ENCODE measurements at regions not wholly inside any gene's neighbourhood (a gene's known extent, or its start where the extent isn't known, plus 50 kb on each side); places are given as distances from the start of the nearest gene placed in this dataset.

GRCh38 chr4:181604546-181604945, 638.7 kb upstream of the TENM3 start:
- H3K9me3 Mint-ChIP-seq = peaks cover 2 to 10% (median 5%) of the 10 kb centered on the region in 7 donors
- ATAC-seq (ENCODE audit: low read depth in 2 of 2) (no peak), DNase-seq (no peak)
- peaks cover 0 to 3% of the 10 kb centered on the region in 2 experiments for H3K9me3 ChIP-seq (ENCODE audit: control insufficient read depth in 2 of 2, low read length in 2 of 2)
- H3K4me1 Mint-ChIP-seq = no peaks in the 10 kb centered on the region
- no peaks in the 10 kb centered on the region for H3K36me3 ChIP-seq (ENCODE audit: control insufficient read depth, insufficient read depth, low read length)
- no peak overlapping the region for H3K4me3 ChIP-seq (ENCODE audit: low read depth, low read length)
- H3K36me3 Mint-ChIP-seq = no peaks in the 10 kb centered on the region
- no peak overlapping the region for H3K4me3 Mint-ChIP-seq
- no peaks in the 10 kb centered on the region for H3K27me3 ChIP-seq (ENCODE audit: control insufficient read depth, insufficient read depth, low read length)
- no peak overlapping the region for H3K27ac ChIP-seq (ENCODE audit: insufficient read depth, low read length, poor library complexity, severe bottlenecking)
- H3K27ac Mint-ChIP-seq = no peak overlapping the region
- H3K4me1 ChIP-seq (ENCODE audit: control insufficient read depth, insufficient read depth, low read length, poor library complexity, severe bottlenecking) = no peaks in the 10 kb centered on the region
- H3K27me3 Mint-ChIP-seq = no peaks in the 10 kb centered on the region

GRCh38 chr4:181606300-181606699, 636.9 kb upstream of the TENM3 start:
- ATAC-seq (ENCODE audit: low read depth in 2 of 2) = no peak
- Mint-ChIP-seq H3K9me3 (peaks cover 2 to 6% (median 5%) of the 10 kb centered on the region in 7 donors), H3K4me1 (no peaks in the 10 kb centered on the region), H3K27ac (no peak overlapping the region), H3K36me3 (no peaks in the 10 kb centered on the region), H3K4me3 (no peak overlapping the region), H3K27me3 (no peaks in the 10 kb centered on the region)
- Histone ChIP-seq H3K36me3 (ENCODE audit: control insufficient read depth, insufficient read depth, low read length) (no peaks in the 10 kb centered on the region), H3K9me3 (ENCODE audit: control insufficient read depth in 2 of 2, low read length in 2 of 2) (peaks cover 0 to 3% of the 10 kb centered on the region in 2 experiments), H3K27me3 (ENCODE audit: control insufficient read depth, insufficient read depth, low read length) (no peaks in the 10 kb centered on the region), H3K27ac (ENCODE audit: insufficient read depth, low read length, poor library complexity, severe bottlenecking) (no peak overlapping the region), H3K4me1 (ENCODE audit: control insufficient read depth, insufficient read depth, low read length, poor library complexity, severe bottlenecking) (no peaks in the 10 kb centered on the region), H3K4me3 (ENCODE audit: low read depth, low read length) (no peak overlapping the region)
- no peak for DNase-seq

GRCh38 chr4:181608181-181608580, 635.0 kb upstream of the TENM3 start:
- H3K36me3 ChIP-seq (ENCODE audit: control insufficient read depth, insufficient read depth, low read length) = no peaks in the 10 kb centered on the region
- Mint-ChIP-seq H3K4me3 (no peak overlapping the region), H3K9me3 (peaks cover 1 to 10% (median 5%) of the 10 kb centered on the region in 7 donors), H3K27ac (no peak overlapping the region), H3K4me1 (no peaks in the 10 kb centered on the region), H3K36me3 (no peaks in the 10 kb centered on the region), H3K27me3 (no peaks in the 10 kb centered on the region)
- no peaks in the 10 kb centered on the region for H3K9me3 ChIP-seq (ENCODE audit: control insufficient read depth in 2 of 2, low read length in 2 of 2)
- no peak overlapping the region for H3K27ac ChIP-seq (ENCODE audit: insufficient read depth, low read length, poor library complexity, severe bottlenecking)
- ATAC-seq (ENCODE audit: low read depth in 2 of 2) (no peak), DNase-seq (no peak)
- H3K4me3 ChIP-seq (ENCODE audit: low read depth, low read length) = no peak overlapping the region
- H3K27me3 ChIP-seq (ENCODE audit: control insufficient read depth, insufficient read depth, low read length) = no peaks in the 10 kb centered on the region
- H3K4me1 ChIP-seq (ENCODE audit: control insufficient read depth, insufficient read depth, low read length, poor library complexity, severe bottlenecking) = no peaks in the 10 kb centered on the region

GRCh38 chr4:181611033-181611711, 632.0 kb upstream of the TENM3 start:
- Mint-ChIP-seq H3K4me3 (no peak overlapping the region), H3K9me3 (peaks cover 1 to 8% (median 4%) of the 10 kb centered on the region in 7 donors), H3K27me3 (no peaks in the 10 kb centered on the region), H3K27ac (no peak overlapping the region), H3K4me1 (no peaks in the 10 kb centered on the region), H3K36me3 (no peaks in the 10 kb centered on the region)
- no peak overlapping the region for H3K4me3 ChIP-seq (ENCODE audit: low read depth, low read length)
- H3K4me1 ChIP-seq (ENCODE audit: control insufficient read depth, insufficient read depth, low read length, poor library complexity, severe bottlenecking) = no peaks in the 10 kb centered on the region
- no peaks in the 10 kb centered on the region for H3K9me3 ChIP-seq (ENCODE audit: control insufficient read depth in 2 of 2, low read length in 2 of 2)
- H3K27me3 ChIP-seq (ENCODE audit: control insufficient read depth, insufficient read depth, low read length) = no peaks in the 10 kb centered on the region
- no peak for DNase-seq
- no peaks in the 10 kb centered on the region for H3K36me3 ChIP-seq (ENCODE audit: control insufficient read depth, insufficient read depth, low read length)
- ATAC-seq (ENCODE audit: low read depth in 2 of 2) = no peak
- no peak overlapping the region for H3K27ac ChIP-seq (ENCODE audit: insufficient read depth, low read length, poor library complexity, severe bottlenecking)

DNA sequence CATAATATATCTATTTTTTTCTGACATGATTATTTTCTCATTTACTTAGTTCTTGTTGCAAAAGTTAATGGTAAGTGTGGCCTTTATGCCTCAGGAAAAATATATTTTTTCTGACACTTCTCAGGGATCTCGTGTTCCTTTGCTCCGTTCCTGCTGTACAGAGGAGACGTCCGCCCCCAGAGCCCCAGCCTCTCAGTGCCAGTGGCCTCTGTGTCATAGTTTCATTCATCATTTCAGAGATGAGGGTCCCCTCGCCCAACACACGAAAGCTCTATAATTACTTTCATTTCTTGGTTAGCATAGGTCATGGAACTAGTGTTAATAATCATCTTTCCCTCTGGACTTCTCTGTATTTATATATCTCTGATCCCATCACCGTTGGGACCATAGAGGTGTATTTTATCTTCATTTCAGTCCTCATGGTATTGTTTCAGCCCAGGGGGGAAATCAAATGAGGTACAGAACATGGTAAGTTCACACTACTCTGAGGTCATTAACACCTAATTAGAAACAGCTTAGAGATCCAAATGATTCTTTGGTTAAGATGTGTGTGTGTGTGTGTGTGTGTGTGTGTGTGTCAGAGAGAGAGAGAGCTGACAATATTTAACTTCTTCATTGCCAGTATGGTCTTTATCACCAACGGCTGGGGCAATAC, 631.1 kb upstream of the TENM3 start:
- Histone ChIP-seq H3K4me3 (ENCODE audit: low read depth, low read length) (no peak overlapping the region), H3K27me3 (ENCODE audit: control insufficient read depth, insufficient read depth, low read length) (no peaks in the 10 kb centered on the region), H3K36me3 (ENCODE audit: control insufficient read depth, insufficient read depth, low read length) (no peaks in the 10 kb centered on the region), H3K4me1 (ENCODE audit: control insufficient read depth, insufficient read depth, low read length, poor library complexity, severe bottlenecking) (no peaks in the 10 kb centered on the region), H3K9me3 (ENCODE audit: control insufficient read depth in 2 of 2, low read length in 2 of 2) (no peaks in the 10 kb centered on the region), H3K27ac (ENCODE audit: insufficient read depth, low read length, poor library complexity, severe bottlenecking) (no peak overlapping the region)
- no peaks in the 10 kb centered on the region for H3K36me3 Mint-ChIP-seq
- H3K9me3 Mint-ChIP-seq = peaks cover 0 to 7% (median 3%) of the 10 kb centered on the region in 7 donors
- no peak for ATAC-seq (ENCODE audit: low read depth in 2 of 2)
- no peak overlapping the region for H3K4me3 Mint-ChIP-seq
- DNase-seq = no peak
- H3K27ac Mint-ChIP-seq = no peak overlapping the region
- no peaks in the 10 kb centered on the region for H3K4me1 Mint-ChIP-seq
- H3K27me3 Mint-ChIP-seq = no peaks in the 10 kb centered on the region

GRCh38 chr4:181613200-181613599, 630.0 kb upstream of the TENM3 start:
- H3K27me3 Mint-ChIP-seq = no peaks in the 10 kb centered on the region
- H3K27me3 ChIP-seq (ENCODE audit: control insufficient read depth, insufficient read depth, low read length) = no peaks in the 10 kb centered on the region
- H3K27ac Mint-ChIP-seq = no peak overlapping the region
- H3K4me1 Mint-ChIP-seq = no peaks in the 10 kb centered on the region
- DNase-seq (no peak), ATAC-seq (ENCODE audit: low read depth in 2 of 2) (no peak)
- no peaks in the 10 kb centered on the region for H3K4me1 ChIP-seq (ENCODE audit: control insufficient read depth, insufficient read depth, low read length, poor library complexity, severe bottlenecking)
- H3K4me3 ChIP-seq (ENCODE audit: low read depth, low read length) = no peak overlapping the region
- no peak overlapping the region for H3K4me3 Mint-ChIP-seq
- H3K27ac ChIP-seq (ENCODE audit: insufficient read depth, low read length, poor library complexity, severe bottlenecking) = no peak overlapping the region
- H3K9me3 Mint-ChIP-seq = peaks cover 0 to 11% (median 3%) of the 10 kb centered on the region in 7 donors
- H3K9me3 ChIP-seq (ENCODE audit: control insufficient read depth in 2 of 2, low read length in 2 of 2) = no peaks in the 10 kb centered on the region
- H3K36me3 Mint-ChIP-seq = no peaks in the 10 kb centered on the region
- no peaks in the 10 kb centered on the region for H3K36me3 ChIP-seq (ENCODE audit: control insufficient read depth, insufficient read depth, low read length)

GRCh38 chr4:181618038-181618618, 625.1 kb upstream of the TENM3 start:
- DNase-seq (no peak), ATAC-seq (ENCODE audit: low read depth in 2 of 2) (no peak)
- H3K36me3 ChIP-seq (ENCODE audit: control insufficient read depth, insufficient read depth, low read length) = no peaks in the 10 kb centered on the region
- no peak overlapping the region for H3K27ac Mint-ChIP-seq
- H3K9me3 ChIP-seq (ENCODE audit: control insufficient read depth in 2 of 2, low read length in 2 of 2) = no peaks in the 10 kb centered on the region
- no peaks in the 10 kb centered on the region for H3K4me1 ChIP-seq (ENCODE audit: control insufficient read depth, insufficient read depth, low read length, poor library complexity, severe bottlenecking)
- no peaks in the 10 kb centered on the region for H3K4me1 Mint-ChIP-seq
- H3K27ac ChIP-seq (ENCODE audit: insufficient read depth, low read length, poor library complexity, severe bottlenecking) = no peak overlapping the region
- no peaks in the 10 kb centered on the region for H3K27me3 ChIP-seq (ENCODE audit: control insufficient read depth, insufficient read depth, low read length)
- H3K36me3 Mint-ChIP-seq = no peaks in the 10 kb centered on the region
- H3K4me3 Mint-ChIP-seq = no peak overlapping the region
- H3K9me3 Mint-ChIP-seq = peaks cover 0 to 11% (median 1%) of the 10 kb centered on the region in 7 donors
- no peak overlapping the region for H3K4me3 ChIP-seq (ENCODE audit: low read depth, low read length)
- H3K27me3 Mint-ChIP-seq = no peaks in the 10 kb centered on the region
